HUES64 (cell line): ENCODE measurements at regions not wholly inside any gene's neighbourhood (a gene's known extent, or its start where the extent isn't known, plus 50 kb on each side); places are given as distances from the start of the nearest gene placed in this dataset.

ENCODE experiments used
- H3K27ac ChIP-seq: 2 replicates; pipeline ENCODE4 v1.7.0; 2013; ENCODE audit warnings: low read depth, low read length, inconsistent platforms
- H3K27me3 ChIP-seq: 2 replicates; pipeline ENCODE4 v1.6.1; 2013; ENCODE audit warnings: mild to moderate bottlenecking, low read length; ENCODE audit not compliant: insufficient read depth
- H3K36me3 ChIP-seq: 2 replicates; pipeline ENCODE4 v1.6.1; 2013; ENCODE audit warnings: mild to moderate bottlenecking, low read length; ENCODE audit not compliant: insufficient read depth
- H3K4me1 ChIP-seq: 2 replicates; pipeline ENCODE4 v1.6.1; 2013; ENCODE audit warnings: mild to moderate bottlenecking, low read length, moderate library complexity; ENCODE audit not compliant: insufficient read depth
- H3K4me3 ChIP-seq: 2 replicates; pipeline ENCODE4 v1.5.1; 2013; ENCODE audit warnings: mild to moderate bottlenecking, low read length, moderate library complexity
- H3K9ac ChIP-seq: 2 replicates; pipeline ENCODE4 v1.6.1; 2013; ENCODE audit warnings: mild to moderate bottlenecking, low read depth, low read length
- H3K9me3 ChIP-seq: 2 replicates; pipeline ENCODE4 v1.6.1; 2013; ENCODE audit warnings: low read depth, low read length; ENCODE audit not compliant: insufficient read depth
- WGBS: fragments of 150-250, 120-280 bp; methylation state at CpG from one replicate; pipeline ENCODE4 v1.1.7; 2013; ENCODE audit warnings: missing lambda C conversion rate; 5-methylcytosine and 5-hydroxymethylcytosine counted together

DNA sequence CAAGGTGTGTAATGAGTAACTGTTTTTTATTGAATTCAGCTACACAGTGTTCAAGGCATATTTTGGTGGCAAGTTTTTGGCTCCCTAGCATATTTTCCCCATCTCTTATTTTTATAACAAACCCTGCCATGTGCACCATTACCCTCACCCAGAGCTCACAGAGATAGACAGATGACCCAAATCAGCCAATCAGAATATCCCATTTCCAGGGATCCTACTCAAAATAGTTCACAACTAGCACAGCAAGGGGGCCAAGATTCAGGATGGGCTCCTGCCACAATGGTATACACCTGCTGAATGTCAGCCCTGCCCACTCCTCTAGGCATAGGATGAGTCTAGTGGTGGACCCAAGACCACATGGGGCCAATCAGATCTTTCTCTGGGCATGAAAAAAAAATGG lies 78.8 kb upstream of the SETMAR start:
- no peaks in the 10 kb centered on the region for H3K27me3 ChIP-seq
- no peaks in the 10 kb centered on the region for H3K36me3 ChIP-seq
- H3K27ac ChIP-seq: no peak overlapping the region
- H3K4me3 ChIP-seq: no peak overlapping the region
- no peaks in the 10 kb centered on the region for H3K4me1 ChIP-seq
- H3K9ac ChIP-seq: no peak overlapping the region
- H3K9me3 ChIP-seq: no peaks in the 10 kb centered on the region

DNA sequence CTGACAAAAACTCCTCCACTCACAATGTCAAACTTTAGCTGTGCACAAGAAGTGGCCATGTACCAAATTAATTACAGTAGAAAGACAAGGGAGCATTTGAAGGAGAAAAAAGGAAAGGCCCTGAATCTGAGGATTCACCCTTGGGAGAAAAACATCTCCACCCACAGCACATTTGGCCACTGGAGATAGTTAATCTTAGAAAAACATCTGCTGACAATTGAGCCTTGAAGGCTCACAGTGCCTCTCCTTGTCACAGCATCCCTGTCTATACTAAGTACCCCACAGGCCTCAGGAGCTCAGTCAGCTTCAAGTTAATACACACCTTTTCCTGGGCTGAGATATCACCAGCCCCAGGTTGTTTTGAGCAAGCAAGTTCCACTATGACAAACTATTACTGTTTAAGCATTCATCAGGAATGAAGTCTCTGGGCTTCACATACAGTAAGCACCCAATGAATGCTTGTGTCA lies 78.1 kb upstream of the SETMAR start:
- Histone ChIP-seq H3K27me3 (no peaks in the 10 kb centered on the region), H3K9ac (no peak overlapping the region), H3K4me3 (no peak overlapping the region), H3K36me3 (no peaks in the 10 kb centered on the region), H3K27ac (no peak overlapping the region), H3K4me1 (no peaks in the 10 kb centered on the region), H3K9me3 (no peaks in the 10 kb centered on the region)

DNA sequence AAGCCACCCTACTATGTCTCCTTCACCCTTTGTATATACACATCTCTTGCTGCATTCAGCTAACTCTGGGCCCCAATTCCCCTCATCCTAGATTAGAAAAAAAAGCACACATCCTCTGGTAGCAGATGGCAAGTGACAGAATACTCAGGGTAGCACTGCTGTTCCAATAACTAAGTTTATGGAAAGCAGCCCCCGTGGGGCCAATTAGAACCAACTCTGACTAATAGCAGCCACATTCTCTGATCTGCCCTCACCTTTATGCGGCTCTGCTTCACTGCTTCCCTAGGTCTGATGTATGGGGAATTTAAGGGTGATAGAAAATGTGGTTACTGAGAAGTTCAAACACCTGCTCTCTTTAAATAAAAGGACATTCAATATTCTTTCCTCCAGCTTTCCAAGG lies 74.9 kb upstream of the SETMAR start:
- no peaks in the 10 kb centered on the region for H3K9me3 ChIP-seq
- H3K27me3 ChIP-seq: peaks cover 14% of the 10 kb centered on the region; the same call in 1 of the 2 replicates
- H3K27ac ChIP-seq: no peak overlapping the region
- H3K4me3 ChIP-seq: no peak overlapping the region
- 80% methylated on average over 2 of the region's 2 CpGs for WGBS
- H3K4me1 ChIP-seq: peaks cover 9% of the 10 kb centered on the region
- H3K36me3 ChIP-seq: no peaks in the 10 kb centered on the region
- no peak overlapping the region for H3K9ac ChIP-seq

DNA sequence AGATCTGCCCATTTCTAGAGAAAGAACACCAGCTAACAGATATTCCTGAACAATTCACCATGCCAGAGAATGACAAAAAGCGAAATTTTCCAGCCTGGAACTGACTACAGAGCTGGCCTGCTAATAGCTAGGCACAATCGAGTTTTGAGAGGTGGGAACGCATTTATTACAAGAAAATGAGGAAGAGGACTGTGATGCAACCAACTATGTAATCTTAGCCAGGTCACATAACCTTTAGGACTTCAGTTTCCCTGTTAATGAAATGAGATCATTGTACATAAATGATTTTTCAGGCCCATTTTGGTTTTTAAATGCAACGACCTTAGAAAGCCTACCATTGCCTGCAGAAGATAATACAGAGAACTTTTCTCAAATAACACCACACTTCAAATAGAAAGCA lies 72.1 kb upstream of the SETMAR start:
- Histone ChIP-seq H3K4me3 (no peak overlapping the region), H3K9ac (no peak overlapping the region), H3K4me1 (peaks cover 13% of the 10 kb centered on the region), H3K27ac (no peak overlapping the region), H3K27me3 (peaks cover 28% of the 10 kb centered on the region; the same call in 1 of the 2 replicates), H3K36me3 (no peaks in the 10 kb centered on the region), H3K9me3 (no peaks in the 10 kb centered on the region)
- 94% methylated on average over 4 of the region's 4 CpGs for WGBS

DNA sequence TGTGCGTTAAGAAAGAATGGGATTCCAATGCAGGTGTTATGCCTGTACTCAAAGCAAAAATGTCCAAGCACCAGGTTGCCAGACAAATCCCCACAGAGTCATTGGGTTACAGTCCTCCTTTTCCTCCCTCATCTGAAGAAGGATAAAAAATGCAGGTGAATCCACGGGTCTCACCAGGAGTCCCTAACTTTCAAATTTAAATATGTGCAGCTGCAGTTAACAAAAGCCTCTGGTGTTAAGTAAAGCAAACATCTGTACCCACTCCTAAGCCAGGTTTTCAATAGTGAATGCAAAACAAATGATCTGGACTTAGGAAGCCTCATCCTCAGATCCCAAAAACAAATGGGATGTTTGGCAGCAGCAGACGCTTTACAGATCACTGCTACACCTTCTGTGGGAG lies 70.4 kb upstream of the SETMAR start:
- no peak overlapping the region for H3K4me3 ChIP-seq
- no peaks in the 10 kb centered on the region for H3K36me3 ChIP-seq
- H3K9me3 ChIP-seq: peaks cover 7% of the 10 kb centered on the region; the same call in 1 of the 2 replicates
- H3K4me1 ChIP-seq: peaks cover 13% of the 10 kb centered on the region
- no peak overlapping the region for H3K9ac ChIP-seq
- WGBS: 45% methylated on average over 3 of the region's 3 CpGs
- H3K27ac ChIP-seq: no peak overlapping the region
- H3K27me3 ChIP-seq: peaks cover 28% of the 10 kb centered on the region; the same call in 1 of the 2 replicates

DNA sequence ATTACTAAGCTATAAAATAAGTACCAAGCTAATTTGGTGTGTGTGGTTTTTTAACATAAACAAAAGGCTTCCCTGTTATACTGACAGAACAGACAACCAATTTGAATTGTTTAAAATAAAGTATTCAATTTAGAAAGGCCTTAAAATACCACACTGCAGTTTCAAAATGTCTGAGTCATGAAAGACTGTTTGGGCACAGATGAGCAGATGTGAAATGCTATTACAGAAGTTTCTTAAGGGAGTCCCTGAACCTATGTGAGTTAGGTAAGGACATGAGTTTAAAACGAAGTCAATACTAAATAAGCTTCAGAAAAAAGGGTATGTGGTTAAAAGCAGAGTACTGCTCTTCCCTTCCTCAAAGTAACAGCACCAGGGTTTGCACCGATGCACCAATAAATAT lies 69.7 kb upstream of the SETMAR start:
- Histone ChIP-seq H3K4me3 (no peak overlapping the region), H3K9ac (no peak overlapping the region), H3K36me3 (no peaks in the 10 kb centered on the region), H3K27me3 (peaks cover 28% of the 10 kb centered on the region; the same call in 1 of the 2 replicates), H3K4me1 (peaks cover 13% of the 10 kb centered on the region), H3K9me3 (peaks cover 7% of the 10 kb centered on the region; the same call in 1 of the 2 replicates), H3K27ac (no peak overlapping the region)
- 95% methylated on average over 2 of the region's 2 CpGs for WGBS

DNA sequence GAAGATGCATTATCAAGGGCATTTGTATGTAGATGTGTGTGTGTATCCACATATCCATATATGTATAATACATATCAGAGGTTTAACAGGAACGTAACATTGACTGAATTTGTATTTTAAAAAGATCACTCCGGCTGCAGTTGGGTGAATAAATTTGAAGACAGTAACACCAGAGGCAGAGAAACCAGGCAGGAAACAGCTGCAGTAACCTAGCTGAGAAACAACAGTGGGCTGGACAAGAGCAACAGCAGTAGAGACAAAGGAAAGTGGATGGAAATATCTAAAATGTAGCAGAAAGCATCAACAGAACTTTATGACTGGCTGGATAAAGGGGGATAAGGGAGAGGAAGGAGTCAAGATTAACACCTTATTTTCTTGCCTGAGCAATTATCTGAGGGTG lies 68.3 kb upstream of the SETMAR start:
- H3K4me1 ChIP-seq: peaks cover 13% of the 10 kb centered on the region
- H3K9me3 ChIP-seq: peaks cover 7% of the 10 kb centered on the region; the same call in 1 of the 2 replicates
- 82% methylated on average over 2 of the region's 2 CpGs for WGBS
- no peak overlapping the region for H3K4me3 ChIP-seq
- H3K27me3 ChIP-seq: peaks cover 28% of the 10 kb centered on the region; the same call in 1 of the 2 replicates
- no peak overlapping the region for H3K27ac ChIP-seq
- no peaks in the 10 kb centered on the region for H3K36me3 ChIP-seq
- no peak overlapping the region for H3K9ac ChIP-seq

DNA sequence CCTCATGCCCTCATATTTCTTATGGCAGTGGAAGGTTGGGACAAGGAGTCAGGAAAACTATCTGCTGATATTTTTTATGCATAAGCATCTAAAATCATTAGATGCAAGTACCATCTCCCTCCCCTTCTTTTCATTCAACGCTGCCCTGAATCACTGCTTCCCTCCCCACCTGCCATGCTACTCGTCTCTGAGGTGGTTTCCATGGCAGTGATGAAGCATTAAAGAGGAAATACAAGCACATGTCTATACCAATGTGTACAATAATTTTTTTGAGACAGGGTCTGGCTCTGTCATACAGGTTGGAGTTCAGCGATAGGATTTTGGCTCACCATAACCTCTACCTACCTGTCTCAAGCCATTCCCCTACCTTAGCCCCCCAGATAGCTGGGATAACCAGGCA lies 67.5 kb upstream of the SETMAR start:
- H3K36me3 ChIP-seq: no peaks in the 10 kb centered on the region
- WGBS: 86% methylated on average over 3 of the region's 3 CpGs
- no peak overlapping the region for H3K9ac ChIP-seq
- no peak overlapping the region for H3K4me3 ChIP-seq
- H3K9me3 ChIP-seq: peaks cover 7% of the 10 kb centered on the region; the same call in 1 of the 2 replicates
- H3K4me1 ChIP-seq: peaks cover 13% of the 10 kb centered on the region
- no peak overlapping the region for H3K27ac ChIP-seq
- H3K27me3 ChIP-seq: peaks cover 28% of the 10 kb centered on the region; the same call in 1 of the 2 replicates

DNA sequence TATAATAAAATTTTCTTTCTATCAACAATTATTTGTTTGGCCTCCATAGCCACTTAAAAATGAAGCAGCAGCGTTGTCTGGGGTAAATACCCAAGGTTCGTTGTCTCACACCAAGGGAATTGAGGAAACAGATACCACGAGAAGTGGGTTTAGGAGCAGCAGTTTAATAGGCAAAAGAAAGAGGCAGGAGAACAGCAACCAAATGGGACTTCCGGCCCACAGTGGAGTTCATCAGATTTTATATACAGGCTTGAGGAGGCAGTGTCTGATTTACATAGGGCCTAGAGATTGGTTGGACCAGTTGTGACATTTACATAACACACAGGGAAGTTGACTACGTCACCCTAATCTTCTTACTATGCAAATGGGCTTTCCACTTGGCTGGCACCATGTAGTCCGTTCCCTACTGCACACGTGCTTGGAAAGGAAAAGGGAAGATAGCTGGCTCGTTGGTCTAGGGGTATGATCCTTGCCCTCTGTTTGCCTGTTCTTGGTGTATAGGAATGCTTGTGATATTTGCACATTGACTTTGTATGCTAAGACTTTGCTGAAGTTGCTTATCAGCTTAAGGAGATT lies 61.5 kb upstream of the SETMAR start:
- Histone ChIP-seq H3K27me3 (no peaks in the 10 kb centered on the region), H3K27ac (no peak overlapping the region), H3K9ac (no peak overlapping the region), H3K4me1 (no peaks in the 10 kb centered on the region; the same call in 1 of the 2 replicates), H3K9me3 (peaks cover 6% of the 10 kb centered on the region; the same call in 1 of the 2 replicates), H3K36me3 (no peaks in the 10 kb centered on the region), H3K4me3 (no peak overlapping the region)
- 91% methylated on average over 8 of the region's 8 CpGs for WGBS

DNA sequence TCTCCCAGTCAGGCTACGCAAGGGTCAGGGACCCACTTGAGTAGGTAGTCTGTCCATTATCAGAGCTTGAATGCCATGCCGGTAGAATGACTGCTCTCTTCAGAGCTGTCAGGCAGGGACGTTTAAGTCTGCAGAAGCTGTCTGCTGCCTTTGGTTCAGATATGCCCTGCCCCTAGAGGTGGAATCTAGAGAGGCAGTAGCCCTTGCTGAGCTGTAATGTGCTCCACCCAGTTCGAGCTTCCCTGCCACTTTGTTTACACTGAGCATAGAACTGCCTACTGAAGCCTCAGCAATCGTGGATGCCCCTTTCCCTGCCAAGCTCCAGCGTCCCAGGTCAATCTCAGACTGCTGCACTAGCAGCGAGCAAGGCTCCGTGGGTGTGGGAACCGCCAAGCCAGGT lies 57.5 kb upstream of the SETMAR start:
- Histone ChIP-seq H3K9me3 (no peaks in the 10 kb centered on the region), H3K4me3 (no peak overlapping the region), H3K4me1 (no peaks in the 10 kb centered on the region; the same call in 1 of the 2 replicates), H3K9ac (no peak overlapping the region), H3K36me3 (no peaks in the 10 kb centered on the region), H3K27me3 (no peaks in the 10 kb centered on the region), H3K27ac (no peak overlapping the region)
- WGBS: 74% methylated on average over 9 of the region's 9 CpGs

DNA sequence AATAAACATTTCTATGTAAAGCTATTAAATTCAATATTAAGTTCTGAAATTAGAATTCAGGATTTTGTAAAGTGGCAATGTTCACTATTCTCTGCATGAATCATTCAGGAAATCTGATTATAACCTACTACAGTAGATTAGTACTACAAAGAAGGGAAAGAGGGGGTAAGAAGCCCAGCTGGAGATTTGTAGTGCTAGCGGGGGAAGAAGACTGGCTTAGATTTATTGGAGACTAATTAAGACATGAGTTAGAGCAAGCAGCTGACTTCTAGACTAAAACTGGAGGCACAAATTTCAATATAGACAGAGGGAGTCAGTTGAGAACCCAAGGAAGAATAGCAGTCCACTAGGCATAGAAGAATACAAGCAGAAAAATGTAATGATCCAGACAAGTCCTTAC lies 55.8 kb upstream of the SETMAR start:
- Histone ChIP-seq H3K36me3 (no peaks in the 10 kb centered on the region), H3K27me3 (no peaks in the 10 kb centered on the region), H3K9me3 (no peaks in the 10 kb centered on the region), H3K9ac (no peak overlapping the region), H3K4me1 (no peaks in the 10 kb centered on the region; the same call in 1 of the 2 replicates), H3K4me3 (no peak overlapping the region), H3K27ac (no peak overlapping the region)
- WGBS: 100% methylated on average over 1 of the region's 1 CpG

DNA sequence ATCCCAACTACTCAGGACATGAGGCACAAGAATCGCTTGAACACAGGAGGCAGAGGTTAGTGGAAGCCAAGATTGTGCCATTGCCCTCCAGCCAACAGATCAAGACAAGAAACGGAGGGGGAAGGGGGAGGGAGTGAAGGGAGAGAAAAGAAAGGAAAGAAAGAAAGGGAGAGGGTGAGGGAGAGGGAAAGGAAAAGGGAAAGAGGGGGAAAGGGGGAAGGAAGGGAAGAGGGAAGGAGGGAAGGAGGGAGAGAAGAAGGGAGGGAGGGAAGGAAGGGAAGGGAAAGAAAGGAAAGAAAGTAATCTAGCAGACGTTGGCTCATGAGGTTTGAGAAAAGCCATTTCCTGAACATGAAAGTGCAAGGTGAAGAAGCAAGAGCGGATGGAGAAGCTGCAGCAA lies 53.1 kb upstream of the SETMAR start:
- 87% methylated on average over 4 of the region's 4 CpGs for WGBS
- H3K9me3 ChIP-seq: no peaks in the 10 kb centered on the region
- no peak overlapping the region for H3K4me3 ChIP-seq
- no peaks in the 10 kb centered on the region; the same call in 1 of the 2 replicates for H3K4me1 ChIP-seq
- no peak overlapping the region for H3K9ac ChIP-seq
- no peaks in the 10 kb centered on the region for H3K27me3 ChIP-seq
- no peak overlapping the region for H3K27ac ChIP-seq
- H3K36me3 ChIP-seq: no peaks in the 10 kb centered on the region
